ENCODE measurements at regions not wholly inside any gene's neighbourhood (a gene's known extent, or its start where the extent isn't known, plus 50 kb on each side); places are given as distances from the start of the nearest gene placed in this dataset.

GRCh38 chr1:218835609-218836008 lies 338.1 kb upstream of the LYPLAL1 start:
- Histone ChIP-seq H3K36me3 (ENCODE audit: control insufficient read depth, insufficient read depth, low read length, severe bottlenecking) (no peaks in the 10 kb centered on the region), H3K27me3 (replicated peaks; ENCODE audit: control insufficient read depth, insufficient read depth, low read length) (no peaks in the 10 kb centered on the region), H3K9ac (ENCODE audit: low read length) (no peak overlapping the region), H3K4me1 (ENCODE audit: control insufficient read depth, insufficient read depth, low read length) (no peaks in the 10 kb centered on the region), H3K4me3 (ENCODE audit: low read length) (no peak overlapping the region), H3K9me3 (ENCODE audit: control insufficient read depth, low read length) (no peaks in the 10 kb centered on the region)
- DNase-seq (ENCODE audit: low read depth), result no peak

GRCh38 chr1:218836264-218836663 lies 337.4 kb upstream of the LYPLAL1 start:
- Histone ChIP-seq H3K27me3 (replicated peaks; ENCODE audit: control insufficient read depth, insufficient read depth, low read length) (no peaks in the 10 kb centered on the region), H3K36me3 (ENCODE audit: control insufficient read depth, insufficient read depth, low read length, severe bottlenecking) (no peaks in the 10 kb centered on the region), H3K9me3 (ENCODE audit: control insufficient read depth, low read length) (no peaks in the 10 kb centered on the region), H3K4me1 (ENCODE audit: control insufficient read depth, insufficient read depth, low read length) (no peaks in the 10 kb centered on the region), H3K9ac (ENCODE audit: low read length) (no peak overlapping the region), H3K4me3 (ENCODE audit: low read length) (no peak overlapping the region)
- DNase-seq (ENCODE audit: low read depth), result no peak

- Histone ChIP-seq H3K9ac (ENCODE audit: low read length) (no peak overlapping the region), H3K27me3 (replicated peaks; ENCODE audit: control insufficient read depth, insufficient read depth, low read length) (no peaks in the 10 kb centered on the region), H3K4me1 (ENCODE audit: control insufficient read depth, insufficient read depth, low read length) (no peaks in the 10 kb centered on the region), H3K36me3 (ENCODE audit: control insufficient read depth, insufficient read depth, low read length, severe bottlenecking) (no peaks in the 10 kb centered on the region), H3K9me3 (ENCODE audit: control insufficient read depth, low read length) (no peaks in the 10 kb centered on the region), H3K4me3 (ENCODE audit: low read length) (no peak overlapping the region)
- no peak for DNase-seq (ENCODE audit: low read depth)
Observed at GRCh38 chr1:218837051-218837450, 336.6 kb upstream of the LYPLAL1 start.

- H3K27me3 ChIP-seq (replicated peaks; ENCODE audit: control insufficient read depth, insufficient read depth, low read length), result no peaks in the 10 kb centered on the region
Observed at GRCh38 chr1:218845589-218845988, 328.1 kb upstream of the LYPLAL1 start.

GRCh38 chr1:218846181-218846580 lies 327.5 kb upstream of the LYPLAL1 start:
- no peak for DNase-seq (ENCODE audit: low read depth)
- H3K36me3 ChIP-seq (ENCODE audit: control insufficient read depth, insufficient read depth, low read length, severe bottlenecking), result no peaks in the 10 kb centered on the region
- H3K4me1 ChIP-seq (ENCODE audit: control insufficient read depth, insufficient read depth, low read length), result peaks cover 4% of the 10 kb centered on the region
- H3K9me3 ChIP-seq (ENCODE audit: control insufficient read depth, low read length), result no peaks in the 10 kb centered on the region
- H3K27me3 ChIP-seq (replicated peaks; ENCODE audit: control insufficient read depth, insufficient read depth, low read length), result no peaks in the 10 kb centered on the region
- H3K4me3 ChIP-seq (ENCODE audit: low read length), result no peak overlapping the region
- H3K9ac ChIP-seq (ENCODE audit: low read length), result no peak overlapping the region

More at GRCh38 chr1:218845589-218845988, 328.1 kb upstream of the LYPLAL1 start:
- Histone ChIP-seq H3K36me3 (ENCODE audit: control insufficient read depth, insufficient read depth, low read length, severe bottlenecking) (no peaks in the 10 kb centered on the region), H3K4me3 (ENCODE audit: low read length) (no peak overlapping the region), H3K4me1 (ENCODE audit: control insufficient read depth, insufficient read depth, low read length) (peaks cover 4% of the 10 kb centered on the region), H3K9me3 (ENCODE audit: control insufficient read depth, low read length) (no peaks in the 10 kb centered on the region), H3K9ac (ENCODE audit: low read length) (no peak overlapping the region)
- no peak for DNase-seq (ENCODE audit: low read depth)

DNA sequence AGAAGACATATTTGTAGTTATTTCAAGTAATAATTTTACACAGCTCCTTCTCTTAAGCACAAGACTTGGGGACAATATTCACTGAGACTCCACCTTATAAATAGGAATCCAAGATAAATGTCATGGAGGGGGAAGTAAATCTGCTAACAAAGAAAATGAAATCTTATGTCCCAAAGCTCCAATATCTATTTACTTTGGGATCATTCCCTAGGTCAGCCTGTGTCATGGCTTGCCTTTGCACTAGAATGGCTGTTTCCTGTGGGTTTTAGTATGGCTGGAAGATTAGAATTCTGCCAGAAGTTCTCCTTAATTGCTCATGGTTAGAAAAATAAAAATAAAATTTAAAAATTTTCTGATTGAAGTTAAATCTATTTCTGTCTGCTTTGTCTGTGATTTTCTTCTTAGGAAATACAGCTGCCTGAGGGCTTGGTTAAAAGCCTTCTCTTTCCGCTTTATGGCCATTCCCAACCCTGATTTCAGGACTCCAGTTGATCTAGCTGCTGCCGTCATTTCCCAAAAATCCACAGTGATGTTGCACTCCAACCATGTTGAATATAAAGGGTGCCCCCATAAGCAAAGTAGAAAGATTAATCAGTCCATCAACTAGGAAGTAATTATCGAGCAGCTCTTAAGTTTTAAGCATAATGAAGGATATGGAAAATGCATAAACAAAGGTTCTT lies 326.4 kb upstream of the LYPLAL1 start:
- H3K4me3 ChIP-seq (ENCODE audit: low read length), result no peak overlapping the region
- no peak for DNase-seq (ENCODE audit: low read depth)

GRCh38 chr1:218848009-218848408 lies 325.7 kb upstream of the LYPLAL1 start:
- DNase-seq (ENCODE audit: low read depth), result no peak
- no peak overlapping the region for H3K9ac ChIP-seq (ENCODE audit: low read length)
- no peak overlapping the region for H3K4me3 ChIP-seq (ENCODE audit: low read length)
- H3K36me3 ChIP-seq (ENCODE audit: control insufficient read depth, insufficient read depth, low read length, severe bottlenecking), result no peaks in the 10 kb centered on the region
- no peaks in the 10 kb centered on the region for H3K27me3 ChIP-seq (replicated peaks; ENCODE audit: control insufficient read depth, insufficient read depth, low read length)
- peaks cover 4% of the 10 kb centered on the region for H3K4me1 ChIP-seq (ENCODE audit: control insufficient read depth, insufficient read depth, low read length)
- no peaks in the 10 kb centered on the region for H3K9me3 ChIP-seq (ENCODE audit: control insufficient read depth, low read length)

More for the DNA sequence above, 326.4 kb upstream of the LYPLAL1 start:
- Histone ChIP-seq H3K27me3 (replicated peaks; ENCODE audit: control insufficient read depth, insufficient read depth, low read length) (no peaks in the 10 kb centered on the region), H3K9me3 (ENCODE audit: control insufficient read depth, low read length) (no peaks in the 10 kb centered on the region), H3K4me1 (ENCODE audit: control insufficient read depth, insufficient read depth, low read length) (peaks cover 4% of the 10 kb centered on the region), H3K36me3 (ENCODE audit: control insufficient read depth, insufficient read depth, low read length, severe bottlenecking) (no peaks in the 10 kb centered on the region), H3K9ac (ENCODE audit: low read length) (no peak overlapping the region)

DNA sequence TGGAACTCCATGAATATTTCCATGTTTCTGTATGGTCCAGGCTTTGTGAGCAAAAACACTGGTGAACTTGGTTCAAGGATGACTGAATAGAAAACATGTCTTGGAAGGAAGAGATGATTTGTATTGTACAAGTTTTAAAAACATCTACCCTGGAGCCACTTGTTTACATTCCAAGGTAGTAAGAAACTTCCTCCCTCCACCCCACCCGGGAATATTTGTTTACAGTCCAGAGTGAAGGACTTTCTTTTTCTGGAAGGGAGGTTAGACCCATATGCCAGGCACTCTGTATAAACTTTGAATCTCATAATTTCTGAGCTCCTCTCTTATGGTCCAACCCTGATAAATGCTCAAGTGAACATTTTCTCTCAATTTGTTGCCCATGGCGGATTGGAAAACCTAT lies 323.3 kb upstream of the LYPLAL1 start:
- no peak overlapping the region for H3K4me3 ChIP-seq (ENCODE audit: low read length)
- H3K9ac ChIP-seq (ENCODE audit: low read length), result no peak overlapping the region
- peak; percentile 38 for DNase-seq (ENCODE audit: low read depth)
- H3K27me3 ChIP-seq (replicated peaks; ENCODE audit: control insufficient read depth, insufficient read depth, low read length), result no peaks in the 10 kb centered on the region
- H3K9me3 ChIP-seq (ENCODE audit: control insufficient read depth, low read length), result no peaks in the 10 kb centered on the region
- H3K4me1 ChIP-seq (ENCODE audit: control insufficient read depth, insufficient read depth, low read length), result peaks cover 4% of the 10 kb centered on the region
- no peaks in the 10 kb centered on the region for H3K36me3 ChIP-seq (ENCODE audit: control insufficient read depth, insufficient read depth, low read length, severe bottlenecking)

GRCh38 chr1:218851586-218851985 lies 322.1 kb upstream of the LYPLAL1 start:
- H3K9ac ChIP-seq (ENCODE audit: low read length), result no peak overlapping the region

DNA sequence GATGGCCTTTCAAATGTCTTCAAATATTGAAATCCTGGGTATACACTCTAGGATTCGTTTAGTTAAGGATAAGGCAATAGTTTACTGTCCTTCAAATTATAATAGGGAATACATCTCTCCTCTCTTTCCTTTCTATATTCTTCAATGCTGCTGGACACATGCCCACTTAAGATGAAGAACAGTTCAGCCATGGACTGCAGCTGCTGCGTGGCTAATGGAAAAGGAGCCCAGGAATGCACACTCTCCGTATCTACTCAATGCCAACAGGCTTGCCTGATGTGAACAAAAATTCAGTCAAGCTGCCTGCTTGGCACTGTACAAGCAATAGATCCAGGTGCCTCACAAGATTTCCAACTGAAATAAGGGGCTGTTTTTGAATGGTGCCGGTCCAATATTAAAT lies 321.2 kb upstream of the LYPLAL1 start:
- no peak overlapping the region for H3K9ac ChIP-seq (ENCODE audit: low read length)
- no peaks in the 10 kb centered on the region for H3K36me3 ChIP-seq (ENCODE audit: control insufficient read depth, insufficient read depth, low read length, severe bottlenecking)
- DNase-seq (ENCODE audit: low read depth), result peak; percentile 14
- H3K9me3 ChIP-seq (ENCODE audit: control insufficient read depth, low read length), result no peaks in the 10 kb centered on the region
- no peak overlapping the region for H3K4me3 ChIP-seq (ENCODE audit: low read length)
- no peaks in the 10 kb centered on the region for H3K27me3 ChIP-seq (replicated peaks; ENCODE audit: control insufficient read depth, insufficient read depth, low read length)
- no peaks in the 10 kb centered on the region for H3K4me1 ChIP-seq (ENCODE audit: control insufficient read depth, insufficient read depth, low read length)

More at GRCh38 chr1:218851586-218851985, 322.1 kb upstream of the LYPLAL1 start:
- no peak overlapping the region for H3K4me3 ChIP-seq (ENCODE audit: low read length)
- H3K36me3 ChIP-seq (ENCODE audit: control insufficient read depth, insufficient read depth, low read length, severe bottlenecking), result no peaks in the 10 kb centered on the region
- H3K4me1 ChIP-seq (ENCODE audit: control insufficient read depth, insufficient read depth, low read length), result no peaks in the 10 kb centered on the region
- H3K27me3 ChIP-seq (replicated peaks; ENCODE audit: control insufficient read depth, insufficient read depth, low read length), result no peaks in the 10 kb centered on the region
- peak; percentile 31 for DNase-seq (ENCODE audit: low read depth)
- H3K9me3 ChIP-seq (ENCODE audit: control insufficient read depth, low read length), result no peaks in the 10 kb centered on the region

DNA sequence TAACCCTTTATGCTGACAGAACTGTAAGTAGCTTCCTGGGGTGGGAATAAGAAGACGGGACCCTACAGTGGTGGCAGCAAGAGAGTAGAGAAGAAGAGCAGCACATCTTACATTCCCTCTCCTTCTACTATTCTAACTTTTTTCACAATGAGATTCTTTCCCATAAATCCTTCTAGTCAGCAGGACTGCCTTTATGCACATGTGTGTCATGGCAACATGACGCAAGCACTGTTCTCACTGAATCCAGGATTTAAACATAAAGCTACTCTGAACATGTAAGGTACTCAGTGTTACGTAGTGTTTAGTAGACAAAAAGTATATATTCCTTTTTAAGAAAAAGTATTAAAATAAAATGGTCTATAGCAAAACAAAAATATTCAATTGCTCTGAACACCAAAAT lies 309.7 kb upstream of the LYPLAL1 start:
- Histone ChIP-seq H3K4me1 (ENCODE audit: control insufficient read depth, insufficient read depth, low read length) (peaks cover 6% of the 10 kb centered on the region), H3K9ac (ENCODE audit: low read length) (no peak overlapping the region), H3K9me3 (ENCODE audit: control insufficient read depth, low read length) (no peaks in the 10 kb centered on the region), H3K36me3 (ENCODE audit: control insufficient read depth, insufficient read depth, low read length, severe bottlenecking) (no peaks in the 10 kb centered on the region), H3K27me3 (replicated peaks; ENCODE audit: control insufficient read depth, insufficient read depth, low read length) (no peaks in the 10 kb centered on the region), H3K4me3 (ENCODE audit: low read length) (no peak overlapping the region)
- DNase-seq (ENCODE audit: low read depth), result peak; percentile 17

DNA sequence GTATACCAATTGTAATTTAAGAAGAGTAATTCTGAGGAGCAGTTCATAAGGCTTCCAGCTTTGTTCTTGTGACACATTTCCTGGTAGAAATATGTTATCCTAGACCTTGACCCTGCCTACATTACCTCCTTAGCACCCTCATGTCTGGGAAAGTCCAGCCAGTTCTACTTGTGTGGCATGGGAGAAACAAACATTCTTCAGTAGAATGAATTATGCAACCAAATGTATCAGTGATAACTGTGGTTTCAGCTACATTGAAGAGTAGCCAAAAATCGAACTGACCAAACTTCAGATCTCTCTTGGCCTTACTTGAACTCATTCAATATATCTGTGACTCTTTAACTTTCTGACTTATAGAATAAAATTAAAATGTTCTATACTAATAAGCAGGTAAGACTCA lies 308.1 kb upstream of the LYPLAL1 start:
- no peaks in the 10 kb centered on the region for H3K36me3 ChIP-seq (ENCODE audit: control insufficient read depth, insufficient read depth, low read length, severe bottlenecking)
- no peak overlapping the region for H3K4me3 ChIP-seq (ENCODE audit: low read length)
- DNase-seq (ENCODE audit: low read depth), result peak; percentile 41
- H3K9ac ChIP-seq (ENCODE audit: low read length), result no peak overlapping the region
- H3K9me3 ChIP-seq (ENCODE audit: control insufficient read depth, low read length), result no peaks in the 10 kb centered on the region
- H3K27me3 ChIP-seq (replicated peaks; ENCODE audit: control insufficient read depth, insufficient read depth, low read length), result no peaks in the 10 kb centered on the region
- H3K4me1 ChIP-seq (ENCODE audit: control insufficient read depth, insufficient read depth, low read length), result peaks cover 6% of the 10 kb centered on the region
